ENCODE measurements at regions not wholly inside any gene's neighbourhood (a gene's known extent, or its start where the extent isn't known, plus 50 kb on each side); places are given as distances from the start of the nearest gene placed in this dataset.

- ChIA-PET POLR2A (no interaction called here), CTCF (no interaction called here)
- TF ChIP-seq, protein P1, sequence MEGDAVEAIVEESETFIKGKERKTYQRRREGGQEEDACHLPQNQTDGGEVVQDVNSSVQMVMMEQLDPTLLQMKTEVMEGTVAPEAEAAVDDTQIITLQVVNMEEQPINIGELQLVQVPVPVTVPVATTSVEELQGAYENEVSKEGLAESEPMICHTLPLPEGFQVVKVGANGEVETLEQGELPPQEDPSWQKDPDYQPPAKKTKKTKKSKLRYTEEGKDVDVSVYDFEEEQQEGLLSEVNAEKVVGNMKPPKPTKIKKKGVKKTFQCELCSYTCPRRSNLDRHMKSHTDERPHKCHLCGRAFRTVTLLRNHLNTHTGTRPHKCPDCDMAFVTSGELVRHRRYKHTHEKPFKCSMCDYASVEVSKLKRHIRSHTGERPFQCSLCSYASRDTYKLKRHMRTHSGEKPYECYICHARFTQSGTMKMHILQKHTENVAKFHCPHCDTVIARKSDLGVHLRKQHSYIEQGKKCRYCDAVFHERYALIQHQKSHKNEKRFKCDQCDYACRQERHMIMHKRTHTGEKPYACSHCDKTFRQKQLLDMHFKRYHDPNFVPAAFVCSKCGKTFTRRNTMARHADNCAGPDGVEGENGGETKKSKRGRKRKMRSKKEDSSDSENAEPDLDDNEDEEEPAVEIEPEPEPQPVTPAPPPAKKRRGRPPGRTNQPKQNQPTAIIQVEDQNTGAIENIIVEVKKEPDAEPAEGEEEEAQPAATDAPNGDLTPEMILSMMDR (IDR thresholded peaks at IDR 0.05; ENCODE audit: control extremely low read depth, extremely low read depth, low read depth, missing control alignments): no peak
- no peak for DNase-seq (ENCODE audit: extremely low spot score)
Observed at GRCh38 chr3:5035113-5035512, 55.9 kb downstream of the BHLHE40 start.

GRCh38 chr3:5035692-5036391 lies 56.6 kb downstream of the BHLHE40 start:
- ChIA-PET POLR2A (no interaction called here), CTCF (interaction anchor here (1.1 to 5.5 kb wide), 5 partner anchors 9 to 324 kb away, joined by 3 to 20 read pairs (median 4); no protein-coding TSS in a partner anchor)
- TF ChIP-seq, protein P1 (IDR thresholded peaks at IDR 0.05; ENCODE audit: control extremely low read depth, extremely low read depth, low read depth, missing control alignments): no peak

GRCh38 chr3:5036392-5036766 lies 57.1 kb downstream of the BHLHE40 start:
- no peak for DNase-seq (ENCODE audit: extremely low spot score)
- ChIA-PET CTCF (interaction anchor here (1.1 to 5.5 kb wide), 6 partner anchors 9 to 324 kb away, joined by 3 to 20 read pairs (median 4); no protein-coding TSS in a partner anchor), POLR2A (no interaction called here)
- TF ChIP-seq, protein P1 (IDR thresholded peaks at IDR 0.05; ENCODE audit: control extremely low read depth, extremely low read depth, low read depth, missing control alignments): no peak

More at GRCh38 chr3:5035692-5036391, 56.6 kb downstream of the BHLHE40 start:
- no peak for DNase-seq (ENCODE audit: extremely low spot score)

GRCh38 chr3:5036858-5037257 lies 57.6 kb downstream of the BHLHE40 start:
- TF ChIP-seq, protein P1 (IDR thresholded peaks at IDR 0.05; ENCODE audit: control extremely low read depth, extremely low read depth, low read depth, missing control alignments): no peak
- CTCF ChIA-PET: interaction anchor here (1.1 to 5.5 kb wide), 6 partner anchors 10 to 325 kb away, joined by 3 to 20 read pairs (median 4); no protein-coding TSS in a partner anchor
- no peak for DNase-seq (ENCODE audit: extremely low spot score)
- POLR2A ChIA-PET: no interaction called here

GRCh38 chr3:5039585-5039984 lies 60.3 kb downstream of the BHLHE40 start:
- CTCF ChIA-PET: interaction anchor here (0.9 to 5.5 kb wide), 12 partner anchors 9 to 328 kb away, joined by 3 to 20 read pairs (median 6); no protein-coding TSS in a partner anchor
- POLR2A ChIA-PET: no interaction called here
- no peak for DNase-seq (ENCODE audit: extremely low spot score)
- TF ChIP-seq, protein P1 (IDR thresholded peaks at IDR 0.05; ENCODE audit: control extremely low read depth, extremely low read depth, low read depth, missing control alignments): no peak

GRCh38 chr3:5041315-5041714 lies 62.1 kb downstream of the BHLHE40 start:
- POLR2A ChIA-PET: interaction anchor here (0.7 kb wide), 1 partner anchor 55 kb away, joined by 4 read pairs; no protein-coding TSS in a partner anchor
- TF ChIP-seq, protein P1 (IDR thresholded peaks at IDR 0.05; ENCODE audit: control extremely low read depth, extremely low read depth, low read depth, missing control alignments): no peak
- no peak for DNase-seq (ENCODE audit: extremely low spot score)
- CTCF ChIA-PET: interaction anchor here (0.8 to 4.0 kb wide), 8 partner anchors 11 to 330 kb away, joined by 3 to 19 read pairs (median 4); no protein-coding TSS in a partner anchor

Measured in GM10248 (cell line).